Neural cell (in vitro differentiated cells): ENCODE measurements at regions not wholly inside any gene's neighbourhood (a gene's known extent, or its start where the extent isn't known, plus 50 kb on each side); places are given as distances from the start of the nearest gene placed in this dataset.

Source experiments
- H2AFZ ChIP-seq: fragments of 200-600, 300-800 bp; sonication (generic), shearing (Covaris generic); 2 replicates; pipeline ENCODE4 v1.6.0; 2014; ENCODE audit warnings: low read depth, mild to moderate bottlenecking, antibody characterized with exemption, low read length, moderate library complexity
- H3F3A ChIP-seq: fragments of 200-600 bp; shearing (Covaris generic); 2 replicates; pipeline ENCODE4 v1.6.1; 2016; ENCODE audit warnings: mild to moderate bottlenecking, moderate library complexity, mixed read lengths, antibody characterized with exemption, low read length; ENCODE audit not compliant: insufficient read depth, poor library complexity, severe bottlenecking
- H3K27ac ChIP-seq: fragments of 200-600, 300-800 bp; sonication (generic), shearing (Covaris generic); 2 replicates; pipeline ENCODE4 v1.5.1; 2014; ENCODE audit warnings: mild to moderate bottlenecking, low read length, moderate library complexity
- H3K27me3 ChIP-seq: fragments of 300-800, 200-600 bp; sonication (generic), shearing (Covaris generic); 2 replicates; pipeline ENCODE4 v1.6.0; 2014; ENCODE audit warnings: mild to moderate bottlenecking, low read depth, low read length, moderate library complexity; ENCODE audit not compliant: insufficient read depth
- H3K36me3 ChIP-seq: fragments of 300-800, 200-600 bp; sonication (generic), shearing (Covaris generic); 2 replicates; pipeline ENCODE4 v1.5.1; 2014; ENCODE audit warnings: mild to moderate bottlenecking, antibody characterized with exemption, low read length, moderate library complexity; ENCODE audit not compliant: insufficient read depth
- H3K4me2 ChIP-seq: fragments of 300-800, 200-600 bp; sonication (generic), shearing (Covaris generic); 2 replicates; pipeline ENCODE4 v1.6.0; 2014; ENCODE audit warnings: mild to moderate bottlenecking, low read length
- H3K4me3 ChIP-seq: fragments of 300-800, 200-600 bp; sonication (generic), shearing (Covaris generic); 2 replicates; pipeline ENCODE4 v1.5.1; 2014; ENCODE audit warnings: mild to moderate bottlenecking, low read length, moderate library complexity
- H3K79me2 ChIP-seq: fragments of 200-600 bp; shearing (Covaris generic); replicated peaks from 2 replicates; pipeline ENCODE4 v1.6.0; 2014; ENCODE audit warnings: mild to moderate bottlenecking, low read length, moderate library complexity; ENCODE audit not compliant: insufficient read depth
- H3K9ac ChIP-seq: fragments of 300-800, 200-600 bp; sonication (generic), shearing (Covaris generic); 2 replicates; pipeline ENCODE4 v1.6.1; 2016; ENCODE audit warnings: mild to moderate bottlenecking, low read length, mixed read lengths
- H3K9me2 ChIP-seq: fragments of 200-600 bp; shearing (Covaris generic); 2 replicates; pipeline ENCODE4 v1.6.1; 2016; ENCODE audit warnings: mild to moderate bottlenecking, low read length, mixed read lengths; ENCODE audit not compliant: insufficient read depth
- H3K9me3 ChIP-seq: fragments of 200-600, 300-800 bp; sonication (generic), shearing (Covaris generic); 2 replicates; pipeline ENCODE4 v1.6.1; 2016; ENCODE audit warnings: mild to moderate bottlenecking, mixed run types, low read length, moderate library complexity, mixed read lengths
- H4K20me1 ChIP-seq: fragments of 200-600 bp; shearing (Covaris generic); 2 replicates; pipeline ENCODE4 v1.6.1; 2016; ENCODE audit warnings: mild to moderate bottlenecking, mixed run types; ENCODE audit not compliant: insufficient read depth
- EP300 ChIP-seq: fragments of 450-650 bp; conservative IDR thresholded peaks from 2 replicates; pipeline ENCODE4 v1.6.1; 2014; ENCODE audit warnings: antibody characterized with exemption, mild to moderate bottlenecking, moderate library complexity; ENCODE audit not compliant: poor library complexity, severe bottlenecking
- EZH2 ChIP-seq: fragments of 200-600, 300-800 bp; shearing (Covaris generic), sonication (generic); IDR thresholded peaks from 2 replicates; pipeline ENCODE4 v1.6.1; 2014; ENCODE audit warnings: antibody characterized with exemption, low read length, borderline replicate concordance, mild to moderate bottlenecking; ENCODE audit not compliant: insufficient read depth, poor library complexity, severe bottlenecking
- MXI1 ChIP-seq: fragments of 450-650 bp; conservative IDR thresholded peaks from 2 replicates; pipeline ENCODE4 v1.6.1; 2014; ENCODE audit warnings: antibody characterized with exemption, mild to moderate bottlenecking; ENCODE audit not compliant: poor library complexity, severe bottlenecking
- POLR2AphosphoS5 ChIP-seq: IDR thresholded peaks from 2 replicates; pipeline ENCODE4 v1.6.1; 2012
- RAD21 ChIP-seq: fragments of 450-650 bp; conservative IDR thresholded peaks from 2 replicates; pipeline ENCODE4 v1.6.1; 2014; ENCODE audit warnings: antibody characterized with exemption, mild to moderate bottlenecking, moderate library complexity
- SMC3 ChIP-seq: fragments of 450-650 bp; conservative IDR thresholded peaks from 2 replicates; pipeline ENCODE4 v1.6.1; 2014; ENCODE audit warnings: antibody characterized with exemption, mild to moderate bottlenecking, moderate library complexity; ENCODE audit not compliant: poor library complexity
- TAF1 ChIP-seq: IDR thresholded peaks from 2 replicates; pipeline ENCODE4 v1.6.1; 2012; ENCODE audit warnings: low read depth
- TF ChIP-seq, protein P1 (sequence below): fragments of 450-650 bp; IDR thresholded peaks from 2 replicates; pipeline ENCODE4 v1.5.1; 2014; ENCODE audit warnings: antibody characterized with exemption, mild to moderate bottlenecking, moderate library complexity; ENCODE audit not compliant: poor library complexity, severe bottlenecking
- TF ChIP-seq, protein P2 (sequence below): IDR thresholded peaks from 2 replicates; pipeline ENCODE4 v1.6.1; 2012; ENCODE audit warnings: borderline replicate concordance

DNA sequence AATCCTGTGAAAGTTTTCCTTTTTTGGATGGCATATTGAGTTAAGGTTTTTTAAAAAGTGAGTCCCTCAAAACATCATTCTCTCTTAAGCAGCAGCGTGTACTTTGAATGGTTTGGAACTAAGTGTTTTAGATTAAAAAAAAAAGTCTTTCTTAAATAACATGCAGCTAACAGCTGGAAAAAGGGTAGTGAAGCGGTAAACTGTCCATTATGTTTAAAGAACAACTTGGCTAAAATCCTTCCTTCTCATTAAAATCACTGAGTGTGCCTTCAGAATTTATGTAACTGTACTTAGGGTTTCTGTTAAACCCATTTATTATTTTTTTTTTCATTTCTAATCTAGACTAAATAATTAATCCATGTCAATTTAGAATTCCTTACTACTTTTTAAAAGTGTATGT is 254.2 kb upstream of the ADAMTS5 start:
- H3K36me3 ChIP-seq = no peaks in the 10 kb centered on the region
- TF ChIP-seq SMC3 (no peak), TAF1 (no peak), EZH2 (no peak), POLR2AphosphoS5 (no peak), MXI1 (no peak), RAD21 (no peak), EP300 (no peak)
- TF ChIP-seq, protein P1, sequence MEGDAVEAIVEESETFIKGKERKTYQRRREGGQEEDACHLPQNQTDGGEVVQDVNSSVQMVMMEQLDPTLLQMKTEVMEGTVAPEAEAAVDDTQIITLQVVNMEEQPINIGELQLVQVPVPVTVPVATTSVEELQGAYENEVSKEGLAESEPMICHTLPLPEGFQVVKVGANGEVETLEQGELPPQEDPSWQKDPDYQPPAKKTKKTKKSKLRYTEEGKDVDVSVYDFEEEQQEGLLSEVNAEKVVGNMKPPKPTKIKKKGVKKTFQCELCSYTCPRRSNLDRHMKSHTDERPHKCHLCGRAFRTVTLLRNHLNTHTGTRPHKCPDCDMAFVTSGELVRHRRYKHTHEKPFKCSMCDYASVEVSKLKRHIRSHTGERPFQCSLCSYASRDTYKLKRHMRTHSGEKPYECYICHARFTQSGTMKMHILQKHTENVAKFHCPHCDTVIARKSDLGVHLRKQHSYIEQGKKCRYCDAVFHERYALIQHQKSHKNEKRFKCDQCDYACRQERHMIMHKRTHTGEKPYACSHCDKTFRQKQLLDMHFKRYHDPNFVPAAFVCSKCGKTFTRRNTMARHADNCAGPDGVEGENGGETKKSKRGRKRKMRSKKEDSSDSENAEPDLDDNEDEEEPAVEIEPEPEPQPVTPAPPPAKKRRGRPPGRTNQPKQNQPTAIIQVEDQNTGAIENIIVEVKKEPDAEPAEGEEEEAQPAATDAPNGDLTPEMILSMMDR = no peak
- TF ChIP-seq, protein P2, sequence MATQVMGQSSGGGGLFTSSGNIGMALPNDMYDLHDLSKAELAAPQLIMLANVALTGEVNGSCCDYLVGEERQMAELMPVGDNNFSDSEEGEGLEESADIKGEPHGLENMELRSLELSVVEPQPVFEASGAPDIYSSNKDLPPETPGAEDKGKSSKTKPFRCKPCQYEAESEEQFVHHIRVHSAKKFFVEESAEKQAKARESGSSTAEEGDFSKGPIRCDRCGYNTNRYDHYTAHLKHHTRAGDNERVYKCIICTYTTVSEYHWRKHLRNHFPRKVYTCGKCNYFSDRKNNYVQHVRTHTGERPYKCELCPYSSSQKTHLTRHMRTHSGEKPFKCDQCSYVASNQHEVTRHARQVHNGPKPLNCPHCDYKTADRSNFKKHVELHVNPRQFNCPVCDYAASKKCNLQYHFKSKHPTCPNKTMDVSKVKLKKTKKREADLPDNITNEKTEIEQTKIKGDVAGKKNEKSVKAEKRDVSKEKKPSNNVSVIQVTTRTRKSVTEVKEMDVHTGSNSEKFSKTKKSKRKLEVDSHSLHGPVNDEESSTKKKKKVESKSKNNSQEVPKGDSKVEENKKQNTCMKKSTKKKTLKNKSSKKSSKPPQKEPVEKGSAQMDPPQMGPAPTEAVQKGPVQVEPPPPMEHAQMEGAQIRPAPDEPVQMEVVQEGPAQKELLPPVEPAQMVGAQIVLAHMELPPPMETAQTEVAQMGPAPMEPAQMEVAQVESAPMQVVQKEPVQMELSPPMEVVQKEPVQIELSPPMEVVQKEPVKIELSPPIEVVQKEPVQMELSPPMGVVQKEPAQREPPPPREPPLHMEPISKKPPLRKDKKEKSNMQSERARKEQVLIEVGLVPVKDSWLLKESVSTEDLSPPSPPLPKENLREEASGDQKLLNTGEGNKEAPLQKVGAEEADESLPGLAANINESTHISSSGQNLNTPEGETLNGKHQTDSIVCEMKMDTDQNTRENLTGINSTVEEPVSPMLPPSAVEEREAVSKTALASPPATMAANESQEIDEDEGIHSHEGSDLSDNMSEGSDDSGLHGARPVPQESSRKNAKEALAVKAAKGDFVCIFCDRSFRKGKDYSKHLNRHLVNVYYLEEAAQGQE = no peak
- H3K9ac ChIP-seq = no peak overlapping the region
- no peaks in the 10 kb centered on the region for H4K20me1 ChIP-seq
- no peaks in the 10 kb centered on the region for H3K9me3 ChIP-seq
- H3K4me3 ChIP-seq = no peak overlapping the region
- no peaks in the 10 kb centered on the region for H3K27me3 ChIP-seq
- H3K4me2 ChIP-seq = no peak overlapping the region
- H3F3A ChIP-seq = no peaks in the 10 kb centered on the region
- H2AFZ ChIP-seq = no peak overlapping the region
- no peak overlapping the region for H3K27ac ChIP-seq
- H3K79me2 ChIP-seq = no peaks in the 10 kb centered on the region
- H3K9me2 ChIP-seq = no peaks in the 10 kb centered on the region

DNA sequence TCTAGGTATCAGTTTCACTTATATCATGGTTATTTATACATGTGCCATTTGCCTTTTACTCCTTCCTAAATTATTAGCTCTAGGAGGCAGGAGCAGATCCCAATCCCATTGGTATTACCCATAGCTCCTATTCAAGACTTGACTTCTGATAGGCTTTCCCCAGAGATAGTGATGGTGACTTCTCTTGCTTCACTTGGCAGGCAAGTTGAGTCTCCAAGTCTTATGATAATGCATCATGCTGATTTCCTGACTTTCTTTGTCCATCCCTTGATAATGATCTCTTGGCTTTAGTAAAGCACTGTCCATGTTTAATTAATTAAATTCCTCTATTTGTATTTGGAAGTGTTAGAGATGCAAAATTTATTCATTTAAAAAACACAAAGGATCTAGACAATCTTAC is 253.5 kb upstream of the ADAMTS5 start:
- no peaks in the 10 kb centered on the region for H3K79me2 ChIP-seq
- H3K4me3 ChIP-seq = no peak overlapping the region
- no peak overlapping the region for H3K27ac ChIP-seq
- no peaks in the 10 kb centered on the region for H4K20me1 ChIP-seq
- no peaks in the 10 kb centered on the region for H3K9me2 ChIP-seq
- no peak overlapping the region for H3K9ac ChIP-seq
- H3K9me3 ChIP-seq = no peaks in the 10 kb centered on the region
- H3K4me2 ChIP-seq = no peak overlapping the region
- H3K27me3 ChIP-seq = no peaks in the 10 kb centered on the region
- no peak overlapping the region for H2AFZ ChIP-seq
- no peaks in the 10 kb centered on the region for H3K36me3 ChIP-seq
- no peaks in the 10 kb centered on the region for H3F3A ChIP-seq
- TF ChIP-seq EP300 (no peak), MXI1 (no peak)

DNA sequence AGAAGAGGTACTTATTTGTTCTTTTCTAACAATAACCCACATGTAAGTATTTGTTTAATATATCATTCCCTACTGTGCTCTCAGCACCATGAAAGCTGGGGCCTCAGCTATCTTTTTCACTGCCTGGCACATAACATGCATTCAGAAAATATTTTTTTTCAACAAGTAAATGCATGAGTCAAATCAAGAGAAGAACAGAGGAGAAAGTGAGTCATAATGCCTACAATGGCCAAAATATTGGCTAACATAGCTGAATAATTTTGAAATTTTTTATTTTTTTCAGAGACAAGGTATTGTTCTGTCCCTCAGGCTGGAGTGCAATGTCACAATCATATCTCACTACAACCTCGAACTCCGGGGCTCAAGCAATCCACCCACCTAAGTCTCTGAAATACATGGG is 252.2 kb upstream of the ADAMTS5 start:
- Histone ChIP-seq H3K9me3 (no peaks in the 10 kb centered on the region), H3K4me3 (no peak overlapping the region), H3K4me2 (no peak overlapping the region), H2AFZ (no peak overlapping the region), H3K27me3 (no peaks in the 10 kb centered on the region), H3K79me2 (no peaks in the 10 kb centered on the region), H4K20me1 (no peaks in the 10 kb centered on the region), H3K36me3 (no peaks in the 10 kb centered on the region), H3F3A (no peaks in the 10 kb centered on the region), H3K9me2 (no peaks in the 10 kb centered on the region), H3K27ac (no peak overlapping the region), H3K9ac (no peak overlapping the region)
- TF ChIP-seq, protein P2 = no peak
- TF ChIP-seq RAD21 (no peak), POLR2AphosphoS5 (no peak)
